ENCODE measurements at regions not wholly inside any gene's neighbourhood (a gene's known extent, or its start where the extent isn't known, plus 50 kb on each side); places are given as distances from the start of the nearest gene placed in this dataset.
A peak's percentile ranks its signal among the peaks of the same experiment; 100 is the strongest.

GRCh38 chr1:190747704-190748103 lies 270.0 kb upstream of the BRINP3 start:
- ATAC-seq = peak; percentile 58
- TF ChIP-seq RARB (CRISPR knock-in tag; IDR thresholded peaks at IDR 0.05) = 0 out of 2 replicates have a peak, but pooled peaks have one; percentile 8
- TF ChIP-seq ZFP3 (CRISPR knock-in tag; IDR thresholded peaks at IDR 0.05) = no peak

GRCh38 chr1:190752131-190752530 lies 274.5 kb upstream of the BRINP3 start:
- no peak for ATAC-seq
- TF ChIP-seq ESRRG (CRISPR knock-in tag; IDR thresholded peaks at IDR 0.05) (no peak), ZFP30 (CRISPR knock-in tag; IDR thresholded peaks at IDR 0.05) (no peak), PPARA (CRISPR knock-in tag; IDR thresholded peaks at IDR 0.05; ENCODE audit: borderline replicate concordance) (no peak), TCF4 (CRISPR knock-in tag; IDR thresholded peaks at IDR 0.05; ENCODE audit: borderline replicate concordance) (no peak), ZNF8 (CRISPR knock-in tag; IDR thresholded peaks at IDR 0.05) (no peak), CSDC2 (CRISPR knock-in tag; IDR thresholded peaks at IDR 0.05) (no peak), ARNTL (CRISPR knock-in tag; IDR thresholded peaks at IDR 0.05; ENCODE audit: borderline replicate concordance, low read depth) (no peak), TSHZ2 (CRISPR knock-in tag; IDR thresholded peaks at IDR 0.05) (no peak), ZFP3 (CRISPR knock-in tag; IDR thresholded peaks at IDR 0.05) (no peak), ZC3H10 (CRISPR knock-in tag; IDR thresholded peaks at IDR 0.05) (no peak), ZNF565 (CRISPR knock-in tag; conservative IDR thresholded peaks at IDR 0.05; ENCODE audit: low read depth) (no peak), ISL1 (CRISPR knock-in tag; IDR thresholded peaks at IDR 0.05) (no peak), OSR1 (CRISPR knock-in tag; IDR thresholded peaks at IDR 0.05) (no peak)
- TF ChIP-seq, protein P1, sequence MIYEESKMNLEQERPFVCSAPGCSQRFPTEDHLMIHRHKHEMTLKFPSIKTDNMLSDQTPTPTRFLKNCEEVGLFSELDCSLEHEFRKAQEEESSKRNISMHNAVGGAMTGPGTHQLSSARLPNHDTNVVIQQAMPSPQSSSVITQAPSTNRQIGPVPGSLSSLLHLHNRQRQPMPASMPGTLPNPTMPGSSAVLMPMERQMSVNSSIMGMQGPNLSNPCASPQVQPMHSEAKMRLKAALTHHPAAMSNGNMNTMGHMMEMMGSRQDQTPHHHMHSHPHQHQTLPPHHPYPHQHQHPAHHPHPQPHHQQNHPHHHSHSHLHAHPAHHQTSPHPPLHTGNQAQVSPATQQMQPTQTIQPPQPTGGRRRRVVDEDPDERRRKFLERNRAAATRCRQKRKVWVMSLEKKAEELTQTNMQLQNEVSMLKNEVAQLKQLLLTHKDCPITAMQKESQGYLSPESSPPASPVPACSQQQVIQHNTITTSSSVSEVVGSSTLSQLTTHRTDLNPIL (CRISPR knock-in tag; IDR thresholded peaks at IDR 0.05; ENCODE audit: low read depth) = no peak
- TF ChIP-seq, protein P2, sequence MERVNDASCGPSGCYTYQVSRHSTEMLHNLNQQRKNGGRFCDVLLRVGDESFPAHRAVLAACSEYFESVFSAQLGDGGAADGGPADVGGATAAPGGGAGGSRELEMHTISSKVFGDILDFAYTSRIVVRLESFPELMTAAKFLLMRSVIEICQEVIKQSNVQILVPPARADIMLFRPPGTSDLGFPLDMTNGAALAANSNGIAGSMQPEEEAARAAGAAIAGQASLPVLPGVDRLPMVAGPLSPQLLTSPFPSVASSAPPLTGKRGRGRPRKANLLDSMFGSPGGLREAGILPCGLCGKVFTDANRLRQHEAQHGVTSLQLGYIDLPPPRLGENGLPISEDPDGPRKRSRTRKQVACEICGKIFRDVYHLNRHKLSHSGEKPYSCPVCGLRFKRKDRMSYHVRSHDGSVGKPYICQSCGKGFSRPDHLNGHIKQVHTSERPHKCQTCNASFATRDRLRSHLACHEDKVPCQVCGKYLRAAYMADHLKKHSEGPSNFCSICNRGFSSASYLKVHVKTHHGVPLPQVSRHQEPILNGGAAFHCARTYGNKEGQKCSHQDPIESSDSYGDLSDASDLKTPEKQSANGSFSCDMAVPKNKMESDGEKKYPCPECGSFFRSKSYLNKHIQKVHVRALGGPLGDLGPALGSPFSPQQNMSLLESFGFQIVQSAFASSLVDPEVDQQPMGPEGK (CRISPR knock-in tag; IDR thresholded peaks at IDR 0.05; ENCODE audit: borderline replicate concordance) = no peak
- TF ChIP-seq, protein P3, sequence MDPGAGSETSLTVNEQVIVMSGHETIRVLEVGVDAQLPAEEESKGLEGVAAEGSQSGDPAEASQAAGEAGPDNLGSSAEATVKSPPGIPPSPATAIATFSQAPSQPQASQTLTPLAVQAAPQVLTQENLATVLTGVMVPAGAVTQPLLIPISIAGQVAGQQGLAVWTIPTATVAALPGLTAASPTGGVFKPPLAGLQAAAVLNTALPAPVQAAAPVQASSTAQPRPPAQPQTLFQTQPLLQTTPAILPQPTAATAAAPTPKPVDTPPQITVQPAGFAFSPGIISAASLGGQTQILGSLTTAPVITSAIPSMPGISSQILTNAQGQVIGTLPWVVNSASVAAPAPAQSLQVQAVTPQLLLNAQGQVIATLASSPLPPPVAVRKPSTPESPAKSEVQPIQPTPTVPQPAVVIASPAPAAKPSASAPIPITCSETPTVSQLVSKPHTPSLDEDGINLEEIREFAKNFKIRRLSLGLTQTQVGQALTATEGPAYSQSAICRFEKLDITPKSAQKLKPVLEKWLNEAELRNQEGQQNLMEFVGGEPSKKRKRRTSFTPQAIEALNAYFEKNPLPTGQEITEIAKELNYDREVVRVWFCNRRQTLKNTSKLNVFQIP (CRISPR knock-in tag; IDR thresholded peaks at IDR 0.05; ENCODE audit: borderline replicate concordance, low read depth) = no peak

- TF ChIP-seq RARB (CRISPR knock-in tag; IDR thresholded peaks at IDR 0.05) (no peak), TCF4 (CRISPR knock-in tag; IDR thresholded peaks at IDR 0.05; ENCODE audit: borderline replicate concordance) (no peak), TOX (CRISPR knock-in tag; IDR thresholded peaks at IDR 0.05; ENCODE audit: borderline replicate concordance) (no peak), PPARA (CRISPR knock-in tag; IDR thresholded peaks at IDR 0.05; ENCODE audit: borderline replicate concordance) (no peak), ISL1 (CRISPR knock-in tag; IDR thresholded peaks at IDR 0.05) (no peak), ARNTL (CRISPR knock-in tag; IDR thresholded peaks at IDR 0.05; ENCODE audit: borderline replicate concordance, low read depth) (no peak), ZNF8 (CRISPR knock-in tag; IDR thresholded peaks at IDR 0.05) (no peak), ZFP3 (CRISPR knock-in tag; IDR thresholded peaks at IDR 0.05) (no peak), OSR1 (CRISPR knock-in tag; IDR thresholded peaks at IDR 0.05) (no peak), SNAI2 (CRISPR knock-in tag; IDR thresholded peaks at IDR 0.05) (no peak), BACH2 (CRISPR knock-in tag; IDR thresholded peaks at IDR 0.05; ENCODE audit: borderline replicate concordance) (no peak), ZNF565 (CRISPR knock-in tag; conservative IDR thresholded peaks at IDR 0.05; ENCODE audit: low read depth) (no peak), ZC3H10 (CRISPR knock-in tag; IDR thresholded peaks at IDR 0.05) (no peak)
- TF ChIP-seq, protein P1 (CRISPR knock-in tag; IDR thresholded peaks at IDR 0.05; ENCODE audit: low read depth) = no peak
- TF ChIP-seq, protein P2 (CRISPR knock-in tag; IDR thresholded peaks at IDR 0.05; ENCODE audit: borderline replicate concordance) = no peak
- TF ChIP-seq, protein P3 (CRISPR knock-in tag; IDR thresholded peaks at IDR 0.05; ENCODE audit: borderline replicate concordance, low read depth) = no peak
- TF ChIP-seq, protein P4, sequence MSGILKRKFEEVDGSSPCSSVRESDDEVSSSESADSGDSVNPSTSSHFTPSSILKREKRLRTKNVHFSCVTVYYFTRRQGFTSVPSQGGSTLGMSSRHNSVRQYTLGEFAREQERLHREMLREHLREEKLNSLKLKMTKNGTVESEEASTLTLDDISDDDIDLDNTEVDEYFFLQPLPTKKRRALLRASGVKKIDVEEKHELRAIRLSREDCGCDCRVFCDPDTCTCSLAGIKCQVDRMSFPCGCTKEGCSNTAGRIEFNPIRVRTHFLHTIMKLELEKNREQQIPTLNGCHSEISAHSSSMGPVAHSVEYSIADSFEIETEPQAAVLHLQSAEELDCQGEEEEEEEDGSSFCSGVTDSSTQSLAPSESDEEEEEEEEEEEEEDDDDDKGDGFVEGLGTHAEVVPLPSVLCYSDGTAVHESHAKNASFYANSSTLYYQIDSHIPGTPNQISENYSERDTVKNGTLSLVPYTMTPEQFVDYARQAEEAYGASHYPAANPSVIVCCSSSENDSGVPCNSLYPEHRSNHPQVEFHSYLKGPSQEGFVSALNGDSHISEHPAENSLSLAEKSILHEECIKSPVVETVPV (CRISPR knock-in tag; IDR thresholded peaks at IDR 0.05) = no peak
Observed at GRCh38 chr1:190754666-190755065, 277.0 kb upstream of the BRINP3 start.

More at GRCh38 chr1:190754666-190755065, 277.0 kb upstream of the BRINP3 start:
- peak; percentile 77 for ATAC-seq

Measured in SK-N-SH treated with all-trans-retinoic acid at 6 μM for 48 hours (cell line).